Sigmoid colon (tissue), 6 donors: ENCODE measurements at regions not wholly inside any gene's neighbourhood (a gene's known extent, or its start where the extent isn't known, plus 50 kb on each side); places are given as distances from the start of the nearest gene placed in this dataset.

Experiments used
- DNase-seq: peaks from one replicate; pipeline ENCODE4 v3.0.0-alpha.2; 2019
- H3K27ac ChIP-seq, 4 donors: fragments of 200-600 bp; sonication (generic); one replicate each; pipeline ENCODE4 v1.5.1; 2016 to 2019; ENCODE audit warnings: mild to moderate bottlenecking in 1 of 4
- H3K27me3 ChIP-seq, 3 donors: fragments of 200-600 bp; sonication (generic); one replicate each; pipeline ENCODE4 v1.5.1; 2019; ENCODE audit warnings: mild to moderate bottlenecking in 1 of 3
- H3K36me3 ChIP-seq, 4 donors: fragments of 200-600 bp; sonication (generic); one replicate each; pipeline ENCODE4 v1.5.1; 2016 to 2019
- H3K4me1 ChIP-seq, 4 donors: fragments of 200-600 bp; sonication (generic); one replicate each; pipeline ENCODE4 v1.5.1; 2017 to 2019
- H3K4me3 ChIP-seq, 4 donors: fragments of 200-600 bp; sonication (generic); one replicate each; pipeline ENCODE4 v1.5.1; 2017 to 2019; ENCODE audit warnings: mild to moderate bottlenecking in 2 of 4, moderate library complexity in 1 of 4
- H3K9me3 ChIP-seq, 4 donors: fragments of 200-600 bp in 3 of 4; sonication (generic) in 3 of 4; one replicate each; pipeline versions ENCODE4 v1.5.1 to v1.6.1; 2013 to 2019
- CTCF ChIP-seq, 4 experiments: fragments of 450-650 bp in 3 of 4; fragments of 200-600 bp in 1 of 4; IDR thresholded peaks; one replicate each; pipeline ENCODE4 v1.5.1; 2016 to 2019; ENCODE audit warnings: antibody characterized with exemption in 4 of 4, mild to moderate bottlenecking in 3 of 4, moderate library complexity in 2 of 4
- EP300 ChIP-seq, 4 donors: sonication (generic); formaldehyde crosslinking; IDR thresholded peaks; one replicate each; pipeline ENCODE4 v1.6.1; 2017; ENCODE audit warnings: antibody characterized with exemption in 4 of 4
- POLR2A ChIP-seq, 2 donors: fragments of 450-650 bp; IDR thresholded peaks; one replicate each; pipeline ENCODE4 v1.6.1; 2016; ENCODE audit warnings: antibody characterized with exemption in 2 of 2, mild to moderate bottlenecking in 2 of 2, moderate library complexity in 2 of 2
- POLR2AphosphoS5 ChIP-seq, 4 donors: sonication (generic); formaldehyde crosslinking; IDR thresholded peaks; one replicate each; pipeline ENCODE4 v1.6.1; 2017; ENCODE audit warnings: antibody characterized with exemption in 4 of 4
- WGBS, 2 donors: extraction: QIAGEN DNeasy Blood & Tissue Kit; methylation state at CpG; one replicate each; pipeline ENCODE4 v1.1.7; 2013; 5-methylcytosine and 5-hydroxymethylcytosine counted together
- intact Hi-C: fragments of 100-400 bp; cut with DNase I; formaldehyde crosslinking; loops from one replicate; pipeline ENCODE4 v1.15.1; 2023
- donor health status: healthy with polysubstance abuse.
- donor health status: healthy.

- no peaks in the 10 kb centered on the region for H3K27me3 ChIP-seq
- H3K27ac ChIP-seq: peak overlapping the region; percentile 53 to 66 (median 62)
- H3K4me3 ChIP-seq: no peak overlapping the region
- 85 to 97% methylated on average over 1 of the region's 1 CpG for WGBS, 2 donors
- intact Hi-C loops: loop anchor here (5.0 kb wide), 1 partner anchor 305 kb away; no protein-coding TSS in a partner anchor
- no peaks in the 10 kb centered on the region for H3K36me3 ChIP-seq
- no peaks in the 10 kb centered on the region for H3K9me3 ChIP-seq
- H3K4me1 ChIP-seq: peaks cover 0 to 22% (median 15%) of the 10 kb centered on the region in 4 donors
- TF ChIP-seq POLR2AphosphoS5 (IDR thresholded peaks at IDR 0.05) (no peak), CTCF (IDR thresholded peaks at IDR 0.05) (no peak), EP300 (IDR thresholded peaks at IDR 0.05) (no peak), POLR2A (IDR thresholded peaks at IDR 0.05) (no peak)
- no peak for DNase-seq
These were observed 431.9 kb downstream of the PLPP3 start for GRCh38 chr1:56147459-56147858.

DNA sequence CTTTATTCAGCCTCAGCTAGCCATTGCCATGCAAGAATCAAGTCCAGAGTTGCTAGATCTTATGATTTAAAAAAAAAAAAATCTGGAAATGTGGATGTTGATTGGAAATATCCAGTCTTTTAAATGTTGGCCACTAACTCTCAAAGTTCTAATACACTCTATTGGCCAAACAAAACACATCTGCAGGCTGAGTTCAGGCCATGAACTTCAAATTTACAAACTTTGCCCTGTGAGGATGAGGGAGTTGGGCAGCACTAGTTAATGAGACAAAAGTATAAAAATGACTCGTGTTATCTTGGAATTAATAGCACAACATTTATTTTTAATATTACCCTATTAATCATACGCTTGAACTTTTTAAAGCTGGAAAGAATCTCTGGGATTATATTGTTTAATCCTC lies 432.3 kb downstream of the PLPP3 start:
- Histone ChIP-seq H3K27ac (peak overlapping the region; percentile 53 to 66 (median 62)), H3K4me3 (no peak overlapping the region), H3K36me3 (no peaks in the 10 kb centered on the region), H3K9me3 (no peaks in the 10 kb centered on the region), H3K4me1 (peaks cover 0 to 22% (median 15%) of the 10 kb centered on the region in 4 donors), H3K27me3 (no peaks in the 10 kb centered on the region)
- intact Hi-C loops: loop anchor here (5.0 kb wide), 1 partner anchor 305 kb away; no protein-coding TSS in a partner anchor
- WGBS, 2 donors: 78 to 83% methylated on average over 2 of the region's 2 CpGs
- no peak for DNase-seq
- TF ChIP-seq POLR2AphosphoS5 (IDR thresholded peaks at IDR 0.05) (peak in 1 of 4 donors; percentile 12), POLR2A (IDR thresholded peaks at IDR 0.05) (no peak)

GRCh38 chr1:56146449-56146848 lies 432.9 kb downstream of the PLPP3 start:
- Histone ChIP-seq H3K27ac (peak overlapping the region; percentile 53 to 66 (median 62)), H3K4me1 (peaks cover 0 to 22% (median 15%) of the 10 kb centered on the region in 4 donors), H3K9me3 (no peaks in the 10 kb centered on the region), H3K36me3 (no peaks in the 10 kb centered on the region), H3K27me3 (no peaks in the 10 kb centered on the region), H3K4me3 (no peak overlapping the region)
- peak; percentile 76 for DNase-seq
- WGBS, 2 donors: 46 to 63% methylated on average over 2 of the region's 2 CpGs
- TF ChIP-seq POLR2AphosphoS5 (IDR thresholded peaks at IDR 0.05) (peak; percentile 52 to 65 (median 56)), POLR2A (IDR thresholded peaks at IDR 0.05) (no peak)
- intact Hi-C loops: loop anchor here (5.0 kb wide), 1 partner anchor 306 kb away; no protein-coding TSS in a partner anchor

DNA sequence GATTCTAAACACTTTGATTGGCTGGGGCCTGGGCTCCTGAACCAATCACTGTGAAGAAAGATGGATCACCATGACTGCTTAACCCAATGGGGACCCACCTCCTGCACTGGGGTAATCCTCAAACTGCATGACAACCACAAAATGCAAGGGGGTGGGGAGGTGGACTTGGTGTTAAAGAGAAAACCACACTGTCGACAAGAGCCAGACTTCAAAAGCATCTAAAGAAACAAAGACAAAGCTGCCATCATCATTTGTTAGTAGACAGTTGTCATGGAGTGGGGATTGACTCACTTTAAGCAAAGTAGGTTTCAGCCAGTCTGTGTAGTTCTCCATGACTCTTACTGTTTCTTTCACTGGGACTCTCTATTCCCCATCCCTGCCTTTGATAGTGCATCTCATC lies 433.8 kb downstream of the PLPP3 start:
- no peaks in the 10 kb centered on the region for H3K9me3 ChIP-seq
- peak overlapping the region in 2 of 4 donors; percentile 53 to 66 for H3K27ac ChIP-seq
- H3K4me1 ChIP-seq: peaks cover 0 to 22% (median 15%) of the 10 kb centered on the region in 4 donors
- no peaks in the 10 kb centered on the region for H3K36me3 ChIP-seq
- TF ChIP-seq EP300 (IDR thresholded peaks at IDR 0.05) (no peak), POLR2AphosphoS5 (IDR thresholded peaks at IDR 0.05) (no peak), CTCF (IDR thresholded peaks at IDR 0.05) (no peak), POLR2A (IDR thresholded peaks at IDR 0.05) (no peak)
- no peaks in the 10 kb centered on the region for H3K27me3 ChIP-seq
- DNase-seq: no peak
- intact Hi-C loops: loop anchor here (5.0 kb wide), 1 partner anchor 307 kb away; no protein-coding TSS in a partner anchor
- 86% methylated on average over 1 of the region's 1 CpG for WGBS, 2 donors
- no peak overlapping the region for H3K4me3 ChIP-seq

DNA sequence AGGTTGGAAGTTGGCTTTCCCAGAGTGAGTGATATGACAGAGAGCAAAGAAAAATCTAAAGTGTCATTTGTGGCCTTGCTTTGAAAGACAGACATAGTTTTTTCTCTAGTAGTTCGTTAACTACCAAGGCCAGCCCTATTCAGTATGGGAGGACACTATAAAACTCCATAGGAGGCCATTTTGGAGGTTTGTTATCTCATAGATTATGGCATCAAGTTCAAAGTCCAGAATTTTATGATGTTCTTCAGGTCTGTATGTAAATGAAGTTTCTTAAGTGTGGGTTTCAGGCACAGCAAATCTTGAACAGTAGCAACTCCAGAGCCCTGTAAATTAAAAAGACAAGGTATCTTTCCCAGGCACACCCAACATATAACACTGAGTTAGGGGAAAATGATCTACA lies 437.1 kb downstream of the PLPP3 start:
- no peaks in the 10 kb centered on the region for H3K36me3 ChIP-seq
- intact Hi-C loops: no loop called here
- H3K9me3 ChIP-seq: no peaks in the 10 kb centered on the region
- H3K4me1 ChIP-seq: peaks cover 0 to 27% (median 13%) of the 10 kb centered on the region in 4 donors
- H3K27me3 ChIP-seq: no peaks in the 10 kb centered on the region
- no peak overlapping the region for H3K4me3 ChIP-seq
- DNase-seq: no peak
- WGBS, 2 donors: 18 to 69% methylated on average over 1 of the region's 1 CpG
- TF ChIP-seq POLR2A (IDR thresholded peaks at IDR 0.05) (no peak), EP300 (IDR thresholded peaks at IDR 0.05) (no peak), POLR2AphosphoS5 (IDR thresholded peaks at IDR 0.05) (no peak)
- H3K27ac ChIP-seq: no peak overlapping the region

DNA sequence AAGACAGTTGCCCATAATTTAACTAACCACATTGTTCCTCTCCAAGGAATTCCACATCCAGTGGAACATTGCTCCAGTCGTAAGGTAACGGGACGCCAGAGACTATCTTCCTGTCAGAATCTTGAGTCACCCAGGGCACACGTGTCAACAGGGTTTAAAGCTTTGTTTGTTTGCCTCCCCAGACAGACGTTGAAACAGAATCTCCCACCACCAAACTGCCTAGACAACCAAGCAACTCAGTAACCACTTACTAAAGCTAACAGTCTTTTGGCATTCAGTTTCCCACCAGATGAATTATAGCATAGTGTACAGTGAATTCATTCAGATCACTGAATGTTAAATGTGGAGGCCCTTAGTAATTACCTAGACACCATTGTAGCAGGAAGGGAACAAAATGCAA lies 439.5 kb downstream of the PLPP3 start:
- H3K36me3 ChIP-seq: no peaks in the 10 kb centered on the region
- intact Hi-C loops: no loop called here
- H3K27ac ChIP-seq: no peak overlapping the region
- no peak for DNase-seq
- H3K4me1 ChIP-seq: peaks cover 0 to 15% (median 3%) of the 10 kb centered on the region in 4 donors
- 85 to 88% methylated on average over 5 of the region's 5 CpGs for WGBS, 2 donors
- no peaks in the 10 kb centered on the region for H3K27me3 ChIP-seq
- no peak for TF ChIP-seq POLR2A (IDR thresholded peaks at IDR 0.05)
- no peak for TF ChIP-seq EP300 (IDR thresholded peaks at IDR 0.05)
- TF ChIP-seq CTCF (IDR thresholded peaks at IDR 0.05): no peak
- no peak for TF ChIP-seq POLR2AphosphoS5 (IDR thresholded peaks at IDR 0.05)
- H3K9me3 ChIP-seq: no peaks in the 10 kb centered on the region
- H3K4me3 ChIP-seq: no peak overlapping the region
